GM23338 (cell line): ENCODE measurements at regions not wholly inside any gene's neighbourhood (a gene's known extent, or its start where the extent isn't known, plus 50 kb on each side); places are given as distances from the start of the nearest gene placed in this dataset.

ENCODE experiments used
- CREB1 ChIP-seq: fragments of 250-450 bp; sonication (Bioruptor Pico); IDR thresholded peaks from 2 replicates; pipeline ENCODE4 v1.5.0; 2020; ENCODE audit warnings: low read depth, mild to moderate bottlenecking, moderate library complexity
- EZH2 ChIP-seq: fragments of 200-600 bp; sonication (generic); IDR thresholded peaks from one replicate; pipeline ENCODE4 v1.8.0; 2017; ENCODE audit warnings: antibody characterized with exemption, mild to moderate bottlenecking, low read depth; ENCODE audit not compliant: unreplicated experiment
- EZH2phosphoT487 ChIP-seq: fragments of 200-600 bp; sonication (generic); IDR thresholded peaks from one replicate; pipeline ENCODE4 v1.8.1; 2018; ENCODE audit warnings: antibody characterized with exemption; ENCODE audit not compliant: unreplicated experiment
- POLR2AphosphoS5 ChIP-seq: IDR thresholded peaks from 2 replicates; pipeline ENCODE4 v1.6.1; 2016; ENCODE audit warnings: antibody characterized with exemption, low read depth
- REST ChIP-seq: IDR thresholded peaks from one replicate; pipeline ENCODE4 v1.6.1; 2018; ENCODE audit warnings: antibody characterized with exemption; ENCODE audit not compliant: unreplicated experiment
- STAT1 ChIP-seq: IDR thresholded peaks from one replicate; pipeline ENCODE4 v1.6.1; 2016; ENCODE audit warnings: antibody characterized with exemption; ENCODE audit not compliant: unreplicated experiment
- ZNF331 ChIP-seq: fragments of 250-450 bp; sonication (Bioruptor Pico); IDR thresholded peaks from 2 replicates; pipeline ENCODE4 v1.5.0; 2020; ENCODE audit warnings: low read depth, mild to moderate bottlenecking, moderate library complexity
- ZNF462 ChIP-seq: fragments of 250-450 bp; sonication (Bioruptor Pico); IDR thresholded peaks from 2 replicates; pipeline ENCODE4 v1.5.0; 2020; ENCODE audit warnings: mild to moderate bottlenecking, moderate library complexity
- TF ChIP-seq, protein P1 (sequence below), 2 experiments: fragments of 200-600 bp in 1 of 2; sonication (generic) in 1 of 2; conservative IDR thresholded peaks; 2 replicates each; pipeline versions ENCODE4 v1.5.1 to v1.6.1; 2016 to 2017; ENCODE audit warnings: antibody characterized with exemption in 2 of 2, low read depth in 2 of 2, mild to moderate bottlenecking in 2 of 2, moderate library complexity in 1 of 2
- TF ChIP-seq, protein P2 (sequence below): IDR thresholded peaks from 2 replicates; pipeline ENCODE4 v1.6.1; 2016; ENCODE audit warnings: antibody characterized with exemption

- TF ChIP-seq, protein P1, sequence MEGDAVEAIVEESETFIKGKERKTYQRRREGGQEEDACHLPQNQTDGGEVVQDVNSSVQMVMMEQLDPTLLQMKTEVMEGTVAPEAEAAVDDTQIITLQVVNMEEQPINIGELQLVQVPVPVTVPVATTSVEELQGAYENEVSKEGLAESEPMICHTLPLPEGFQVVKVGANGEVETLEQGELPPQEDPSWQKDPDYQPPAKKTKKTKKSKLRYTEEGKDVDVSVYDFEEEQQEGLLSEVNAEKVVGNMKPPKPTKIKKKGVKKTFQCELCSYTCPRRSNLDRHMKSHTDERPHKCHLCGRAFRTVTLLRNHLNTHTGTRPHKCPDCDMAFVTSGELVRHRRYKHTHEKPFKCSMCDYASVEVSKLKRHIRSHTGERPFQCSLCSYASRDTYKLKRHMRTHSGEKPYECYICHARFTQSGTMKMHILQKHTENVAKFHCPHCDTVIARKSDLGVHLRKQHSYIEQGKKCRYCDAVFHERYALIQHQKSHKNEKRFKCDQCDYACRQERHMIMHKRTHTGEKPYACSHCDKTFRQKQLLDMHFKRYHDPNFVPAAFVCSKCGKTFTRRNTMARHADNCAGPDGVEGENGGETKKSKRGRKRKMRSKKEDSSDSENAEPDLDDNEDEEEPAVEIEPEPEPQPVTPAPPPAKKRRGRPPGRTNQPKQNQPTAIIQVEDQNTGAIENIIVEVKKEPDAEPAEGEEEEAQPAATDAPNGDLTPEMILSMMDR (conservative IDR thresholded peaks at IDR 0.05; ENCODE audit: low read depth in 2 of 2), result no peak
- TF ChIP-seq POLR2AphosphoS5 (no peak), EZH2 (no peak), CREB1 (CRISPR knock-in tag) (no peak), REST (no peak), ZNF462 (no peak), ZNF331 (no peak), EZH2phosphoT487 (no peak), STAT1 (no peak)
- TF ChIP-seq, protein P2, sequence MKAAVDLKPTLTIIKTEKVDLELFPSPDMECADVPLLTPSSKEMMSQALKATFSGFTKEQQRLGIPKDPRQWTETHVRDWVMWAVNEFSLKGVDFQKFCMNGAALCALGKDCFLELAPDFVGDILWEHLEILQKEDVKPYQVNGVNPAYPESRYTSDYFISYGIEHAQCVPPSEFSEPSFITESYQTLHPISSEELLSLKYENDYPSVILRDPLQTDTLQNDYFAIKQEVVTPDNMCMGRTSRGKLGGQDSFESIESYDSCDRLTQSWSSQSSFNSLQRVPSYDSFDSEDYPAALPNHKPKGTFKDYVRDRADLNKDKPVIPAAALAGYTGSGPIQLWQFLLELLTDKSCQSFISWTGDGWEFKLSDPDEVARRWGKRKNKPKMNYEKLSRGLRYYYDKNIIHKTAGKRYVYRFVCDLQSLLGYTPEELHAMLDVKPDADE, result no peak
These were observed 450.0 kb upstream of the FAR2 start for GRCh38 chr12:28699029-28699428.
